Fibroblast of pulmonary artery (primary cell): ENCODE measurements at regions not wholly inside any gene's neighbourhood (a gene's known extent, or its start where the extent isn't known, plus 50 kb on each side); places are given as distances from the start of the nearest gene placed in this dataset.

Experiments
- DNase-seq: peaks from one replicate; pipeline ENCODE4 v3.0.0-alpha.2; 2010; ENCODE audit warnings: low read depth
- H3K4me3 ChIP-seq: replicated peaks from 2 replicates; pipeline ENCODE4 v1.5.1; 2011; ENCODE audit warnings: low read depth, mild to moderate bottlenecking, control low read depth, low read length, moderate library complexity
- TF ChIP-seq, protein P1 (sequence below): IDR thresholded peaks from 2 replicates; pipeline ENCODE4 v1.5.1; 2011; ENCODE audit warnings: mild to moderate bottlenecking, control low read depth, low read length, inconsistent platforms; ENCODE audit errors: missing control alignments

DNA sequence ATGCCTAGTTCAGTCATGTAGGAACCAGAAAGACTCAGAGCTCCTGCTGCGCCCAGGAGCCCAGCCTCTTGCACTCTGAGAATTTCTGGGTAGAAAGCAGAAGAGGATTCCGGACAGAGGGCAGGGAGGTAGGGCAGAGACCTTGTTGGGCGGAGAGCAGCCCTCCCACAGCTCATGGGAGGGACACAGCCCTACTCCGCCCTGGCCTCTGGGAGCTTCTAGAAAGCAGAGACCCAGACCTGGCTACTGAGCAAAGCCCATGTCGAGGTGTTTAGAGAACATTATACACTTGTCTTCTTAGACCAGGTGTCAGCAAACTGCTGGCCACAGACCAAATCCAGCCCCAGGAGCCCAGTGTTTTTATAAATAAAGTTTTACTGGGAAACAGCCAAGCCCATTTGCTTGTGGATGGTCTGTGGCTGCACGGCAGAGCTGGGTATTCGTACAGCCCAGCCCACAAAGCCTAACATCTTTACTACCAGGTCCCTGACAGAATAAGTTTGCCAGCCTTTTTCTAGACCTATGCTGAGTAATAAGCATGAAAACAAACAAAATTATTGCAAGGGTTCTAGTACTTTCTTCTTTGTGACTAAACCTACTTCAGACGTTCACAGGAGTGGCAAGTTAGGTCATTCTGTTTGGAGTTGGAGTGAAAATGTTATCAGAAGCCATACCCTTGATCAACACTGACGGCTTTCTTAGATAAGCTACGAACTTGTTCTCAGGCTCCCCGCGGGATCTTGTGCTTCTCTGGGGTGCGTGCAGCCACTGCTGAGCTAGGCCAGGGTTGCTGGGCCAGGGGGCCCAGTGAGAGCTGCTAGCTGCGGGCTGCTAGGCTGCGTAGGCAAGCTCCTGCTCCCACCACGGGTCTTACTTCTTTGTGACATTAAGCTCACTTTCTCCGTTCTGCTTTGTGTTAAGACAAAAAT, 235.1 kb upstream of the FOXQ1 start:
- no peak overlapping the region for H3K4me3 ChIP-seq
- DNase-seq = no peak
- TF ChIP-seq, protein P1, sequence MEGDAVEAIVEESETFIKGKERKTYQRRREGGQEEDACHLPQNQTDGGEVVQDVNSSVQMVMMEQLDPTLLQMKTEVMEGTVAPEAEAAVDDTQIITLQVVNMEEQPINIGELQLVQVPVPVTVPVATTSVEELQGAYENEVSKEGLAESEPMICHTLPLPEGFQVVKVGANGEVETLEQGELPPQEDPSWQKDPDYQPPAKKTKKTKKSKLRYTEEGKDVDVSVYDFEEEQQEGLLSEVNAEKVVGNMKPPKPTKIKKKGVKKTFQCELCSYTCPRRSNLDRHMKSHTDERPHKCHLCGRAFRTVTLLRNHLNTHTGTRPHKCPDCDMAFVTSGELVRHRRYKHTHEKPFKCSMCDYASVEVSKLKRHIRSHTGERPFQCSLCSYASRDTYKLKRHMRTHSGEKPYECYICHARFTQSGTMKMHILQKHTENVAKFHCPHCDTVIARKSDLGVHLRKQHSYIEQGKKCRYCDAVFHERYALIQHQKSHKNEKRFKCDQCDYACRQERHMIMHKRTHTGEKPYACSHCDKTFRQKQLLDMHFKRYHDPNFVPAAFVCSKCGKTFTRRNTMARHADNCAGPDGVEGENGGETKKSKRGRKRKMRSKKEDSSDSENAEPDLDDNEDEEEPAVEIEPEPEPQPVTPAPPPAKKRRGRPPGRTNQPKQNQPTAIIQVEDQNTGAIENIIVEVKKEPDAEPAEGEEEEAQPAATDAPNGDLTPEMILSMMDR = no peak

DNA sequence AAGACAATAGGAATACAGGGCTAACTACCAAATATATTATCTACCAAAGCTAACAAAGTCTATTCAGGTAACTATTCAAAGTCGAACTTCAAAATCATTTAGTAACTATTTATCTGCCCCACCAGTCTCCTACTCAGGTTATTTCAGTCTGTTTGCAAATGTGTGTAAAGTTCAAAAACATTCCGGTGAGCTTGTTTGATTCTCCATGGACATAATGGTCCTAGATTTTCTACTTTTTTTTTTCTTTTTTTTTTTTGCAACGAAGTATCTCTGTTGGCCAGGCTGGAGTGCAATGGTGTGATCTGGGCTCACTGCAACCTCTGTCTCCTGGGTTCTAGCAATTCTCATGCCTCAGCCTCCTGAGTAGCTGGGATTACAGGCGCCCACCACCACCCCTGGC, 236.0 kb upstream of the FOXQ1 start:
- no peak overlapping the region for H3K4me3 ChIP-seq
- DNase-seq = no peak
- TF ChIP-seq, protein P1 = no peak

DNA sequence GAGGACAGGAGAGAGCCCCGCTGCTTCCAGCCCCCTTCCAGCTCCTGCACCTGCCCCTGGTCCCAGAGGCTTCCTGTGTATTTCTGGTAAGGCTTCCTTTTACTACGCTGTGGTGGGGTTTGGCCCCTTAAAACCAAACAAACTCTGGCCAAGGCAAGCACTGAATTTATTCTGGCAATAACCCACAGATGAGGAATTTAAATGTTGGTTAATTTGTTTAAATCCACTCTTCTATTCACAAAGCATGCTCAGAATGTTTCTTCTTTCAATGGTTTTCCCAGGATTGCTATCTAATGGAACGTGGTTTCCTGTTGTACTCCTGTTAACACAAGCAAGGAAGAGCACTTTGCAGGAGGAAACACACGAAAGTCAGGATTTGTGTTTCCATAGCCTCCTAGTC, 236.5 kb upstream of the FOXQ1 start:
- no peak for DNase-seq
- TF ChIP-seq, protein P1 = no peak
- H3K4me3 ChIP-seq = no peak overlapping the region

DNA sequence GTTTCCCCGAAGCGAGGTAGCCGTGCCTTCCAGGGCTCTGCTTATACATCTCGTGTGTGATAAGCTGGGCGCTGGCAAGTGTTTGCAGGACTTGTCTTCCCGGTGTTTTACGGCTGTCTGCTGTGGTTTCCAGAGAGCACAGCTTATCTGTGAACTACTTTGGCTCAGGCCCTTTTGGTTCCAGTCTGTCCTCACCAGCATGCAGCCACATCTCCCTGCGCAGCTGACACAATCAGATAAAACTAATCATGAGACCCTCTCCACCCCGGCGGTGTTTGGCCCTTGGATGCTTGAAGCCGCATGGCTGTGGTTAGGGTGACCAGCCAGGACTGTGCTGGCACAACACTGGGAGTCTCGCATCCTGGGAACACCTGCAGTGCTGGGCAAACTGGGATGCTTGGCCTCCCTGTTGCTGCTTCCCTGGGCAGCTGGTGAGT, 241.8 kb upstream of the FOXQ1 start:
- TF ChIP-seq, protein P1 = no peak
- DNase-seq = no peak
- H3K4me3 ChIP-seq = no peak overlapping the region

DNA sequence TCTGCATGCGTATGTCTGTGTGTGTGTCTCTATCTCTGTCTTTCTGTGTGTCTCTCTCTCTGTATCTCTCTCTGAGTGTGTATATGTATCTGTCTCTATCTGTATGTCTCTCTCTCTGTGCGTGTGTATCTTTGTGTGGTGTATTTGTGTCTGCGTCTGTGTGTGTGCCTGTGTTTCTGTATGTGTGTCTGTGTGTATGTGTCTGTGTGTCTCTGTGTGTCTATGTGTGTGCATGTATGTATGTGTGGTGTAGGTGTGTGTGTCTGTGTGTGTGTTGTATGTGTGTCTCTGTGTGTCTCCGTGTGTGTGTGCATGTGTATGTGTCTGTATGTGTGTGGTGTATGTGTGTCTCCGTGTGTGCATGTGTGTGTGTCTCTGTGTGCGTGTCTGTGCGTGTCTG, 243.0 kb upstream of the FOXQ1 start:
- DNase-seq = no peak
- TF ChIP-seq, protein P1 = no peak
- no peak overlapping the region for H3K4me3 ChIP-seq

DNA sequence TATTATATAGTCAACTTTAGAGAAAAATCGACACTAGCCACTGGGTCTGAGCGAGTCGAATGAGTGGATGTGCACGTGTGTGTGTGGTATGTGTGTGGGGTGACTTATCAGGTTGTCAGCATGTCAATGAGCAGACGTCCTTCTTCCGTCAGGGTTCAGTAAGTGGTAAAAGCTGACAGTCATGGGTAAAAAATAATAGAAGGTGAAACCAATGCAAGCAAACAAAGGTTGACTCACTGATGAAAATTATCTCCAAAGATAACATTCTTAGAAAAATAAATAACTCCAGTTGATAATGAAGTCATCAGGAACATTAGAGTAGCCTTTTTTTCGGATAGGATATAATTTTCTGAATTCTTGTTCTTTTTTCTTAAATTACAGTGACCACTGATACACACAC, 243.8 kb upstream of the FOXQ1 start:
- TF ChIP-seq, protein P1 = no peak

DNA sequence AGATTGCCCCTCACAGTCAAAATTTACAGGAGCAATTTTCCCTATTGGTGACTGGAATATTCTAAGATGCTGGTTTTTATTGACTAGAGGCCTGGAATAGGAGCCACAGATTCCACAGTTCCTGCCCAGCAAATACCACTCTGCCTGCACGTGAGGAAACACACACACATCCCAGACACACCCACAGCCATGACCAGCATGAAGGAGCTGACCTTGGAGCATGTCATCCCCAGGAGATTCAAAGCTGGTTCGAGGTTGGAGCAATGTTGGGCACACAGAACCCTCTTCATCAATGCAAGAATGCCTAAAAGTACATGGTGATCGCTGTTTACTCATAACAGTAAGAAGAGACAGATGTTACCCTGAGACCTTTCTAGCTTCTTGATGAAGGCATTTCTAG, 244.6 kb upstream of the FOXQ1 start:
- no peak for DNase-seq
- no peak overlapping the region for H3K4me3 ChIP-seq
- TF ChIP-seq, protein P1 = no peak

More for the DNA sequence above, 243.8 kb upstream of the FOXQ1 start:
- H3K4me3 ChIP-seq = no peak overlapping the region
- no peak for DNase-seq
